Frontal cortex (tissue), 3 donors: ENCODE measurements at regions not wholly inside any gene's neighbourhood (a gene's known extent, or its start where the extent isn't known, plus 50 kb on each side); places are given as distances from the start of the nearest gene placed in this dataset.
"Not testable (repeated sequence)": the region's sequence is repeated elsewhere in the genome, so short reads cannot be mapped to it uniquely, and the experiment has no call there.

Experiments used
- DNase-seq, 2 donors: peaks; one replicate each; pipeline ENCODE4 v3.0.0; 2012; ENCODE audit warnings: low spot score in 2 of 2
- FAIRE-seq: peaks from 2 replicates; lab custom pipeline; 2012; peaks lifted over from hg19 to GRCh38; lab: Jason Lieb, UNC
- donor health status: control.
- donor health status: control.
- donor health status: control.

- FAIRE-seq (no peak), DNase-seq (no peak)
Measured at GRCh38 chr11:96664110-96664509, 274.3 kb downstream of the JRKL start.

DNA sequence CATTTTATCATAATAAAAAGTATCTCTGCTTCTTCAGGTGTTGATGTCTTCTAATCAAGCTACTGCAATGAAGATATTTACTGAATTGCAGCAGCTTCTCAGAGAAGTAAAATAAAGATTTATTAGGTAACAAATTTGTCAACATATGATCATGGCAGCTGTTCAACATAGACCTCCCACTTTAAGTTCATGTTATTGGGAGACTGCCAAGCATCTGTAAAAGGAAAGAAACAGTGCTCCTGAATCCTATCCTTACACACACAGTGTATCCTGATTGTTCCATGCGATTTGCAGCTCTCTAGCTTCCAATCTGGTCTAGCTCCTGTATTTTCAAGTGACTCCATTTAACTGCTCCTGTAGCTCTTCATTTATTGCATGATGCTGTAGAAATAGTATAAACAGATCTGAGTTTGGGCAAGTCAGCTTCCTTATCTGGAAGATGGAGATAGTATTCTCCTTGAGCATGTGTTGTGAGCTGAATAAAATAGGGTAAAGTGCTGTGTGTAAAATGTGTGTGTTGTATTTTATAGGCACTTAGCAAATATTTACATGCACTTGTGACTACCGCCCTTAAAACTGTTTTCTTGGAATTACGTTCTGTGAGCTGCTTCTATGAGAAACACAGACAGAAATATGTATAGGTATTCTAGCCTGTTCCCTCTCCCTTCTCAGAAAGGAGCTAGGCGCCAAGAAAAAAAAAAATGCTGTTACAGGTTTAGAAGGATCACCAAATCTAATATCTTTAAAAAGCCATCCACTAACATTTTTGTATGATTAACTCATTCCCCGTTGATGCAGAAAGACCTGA is 290.6 kb downstream of the JRKL start:
- FAIRE-seq (no peak), DNase-seq (no peak)

GRCh38 chr11:96681019-96681716 is 291.4 kb downstream of the JRKL start:
- FAIRE-seq (no peak), DNase-seq (no peak)

DNA sequence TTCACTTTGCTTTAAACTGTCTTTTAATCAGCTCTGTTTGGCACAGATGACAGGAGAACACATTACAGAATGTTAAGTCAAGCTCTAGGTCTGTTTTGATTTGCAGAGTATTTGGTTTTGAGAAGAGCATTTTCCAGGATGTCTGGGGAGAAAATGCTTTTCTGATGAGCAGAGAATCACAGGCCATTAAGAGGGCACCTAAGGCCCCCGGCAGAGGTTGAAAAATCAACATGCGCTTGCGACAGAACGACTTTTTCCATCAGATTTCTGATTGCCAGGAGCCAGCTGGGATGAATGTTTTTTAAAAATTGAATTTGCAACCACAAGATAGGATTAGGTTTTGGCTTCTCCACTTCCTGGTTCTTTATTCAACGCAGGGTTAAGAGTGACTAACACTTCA is 304.5 kb downstream of the JRKL start:
- FAIRE-seq (no peak), DNase-seq (no peak)

GRCh38 chr11:96696731-96697130 is 306.9 kb downstream of the JRKL start:
- no peak for FAIRE-seq
- no peak for DNase-seq

- DNase-seq (no peak), FAIRE-seq (no peak)
Measured at GRCh38 chr11:96697466-96697865, 307.7 kb downstream of the JRKL start.

DNA sequence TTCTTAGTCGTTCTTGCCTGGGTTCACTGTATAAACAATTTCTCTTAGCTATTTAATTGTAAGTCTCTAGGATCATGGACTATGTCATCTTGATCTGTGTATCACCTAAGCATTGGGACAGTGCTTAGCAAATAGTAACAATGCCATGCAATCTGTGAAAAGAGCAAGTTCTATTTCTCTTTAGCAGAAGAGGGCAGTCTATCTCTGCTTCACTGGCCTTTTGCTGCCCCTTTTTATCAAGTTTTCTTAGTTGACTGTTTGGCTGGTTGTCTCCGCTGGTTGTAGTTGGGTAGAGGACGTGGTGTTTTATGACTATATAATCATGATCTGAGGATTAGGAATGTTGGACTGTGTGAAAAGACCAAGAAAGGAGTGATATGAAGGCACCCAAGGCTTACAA is 315.0 kb downstream of the JRKL start:
- FAIRE-seq (no peak), DNase-seq (no peak)

GRCh38 chr11:96706761-96707160 is 316.9 kb downstream of the JRKL start:
- FAIRE-seq (no peak), DNase-seq (no peak)

DNA sequence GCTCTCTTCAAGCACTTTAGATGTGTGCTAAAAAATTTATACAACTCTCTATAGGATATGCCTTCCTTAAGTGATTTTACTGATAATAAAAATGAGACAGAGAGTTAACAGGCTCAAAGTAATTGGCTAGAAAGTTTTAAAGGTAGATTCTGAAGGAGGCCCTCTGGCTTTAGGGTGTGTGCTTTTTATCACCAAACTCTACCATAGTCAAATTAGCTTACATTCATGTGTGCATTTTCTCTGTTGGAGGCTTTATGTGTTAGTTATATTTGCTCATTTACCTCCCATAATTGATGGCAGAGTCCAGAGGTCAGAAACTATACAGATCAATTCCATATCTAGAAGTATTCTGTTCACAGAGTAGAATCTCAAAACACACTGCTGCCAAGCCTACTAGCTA is 317.5 kb downstream of the JRKL start:
- DNase-seq (no peak), FAIRE-seq (no peak)

GRCh38 chr11:96708219-96708878 is 318.5 kb downstream of the JRKL start:
- DNase-seq: no peak

DNA sequence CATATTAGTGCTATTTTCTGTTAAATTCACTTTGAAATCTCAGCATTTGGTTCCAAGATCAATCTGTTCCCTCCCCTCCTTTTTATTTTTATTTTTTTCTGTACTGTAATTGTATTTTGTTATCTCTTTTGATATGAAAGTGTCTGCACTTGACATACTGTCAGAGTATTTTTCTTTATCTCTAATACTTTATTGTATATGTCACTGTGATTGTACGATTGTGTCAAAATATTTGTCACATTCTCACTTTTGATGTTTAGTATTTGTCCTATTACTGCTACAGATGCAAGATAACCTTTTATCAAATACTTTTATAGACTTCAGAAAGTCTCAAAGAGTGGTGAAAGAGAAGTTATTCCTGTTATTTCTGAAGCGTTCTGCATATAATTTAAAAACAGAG is 323.5 kb downstream of the JRKL start:
- DNase-seq (no peak), FAIRE-seq (no peak)

More at GRCh38 chr11:96708219-96708878, 318.5 kb downstream of the JRKL start:
- FAIRE-seq: no peak

GRCh38 chr11:96714689-96715088 is 324.9 kb downstream of the JRKL start:
- no peak for FAIRE-seq
- no peak for DNase-seq

- DNase-seq: no peak
- FAIRE-seq: no peak
Measured at GRCh38 chr11:96715208-96715607, 325.4 kb downstream of the JRKL start.

DNA sequence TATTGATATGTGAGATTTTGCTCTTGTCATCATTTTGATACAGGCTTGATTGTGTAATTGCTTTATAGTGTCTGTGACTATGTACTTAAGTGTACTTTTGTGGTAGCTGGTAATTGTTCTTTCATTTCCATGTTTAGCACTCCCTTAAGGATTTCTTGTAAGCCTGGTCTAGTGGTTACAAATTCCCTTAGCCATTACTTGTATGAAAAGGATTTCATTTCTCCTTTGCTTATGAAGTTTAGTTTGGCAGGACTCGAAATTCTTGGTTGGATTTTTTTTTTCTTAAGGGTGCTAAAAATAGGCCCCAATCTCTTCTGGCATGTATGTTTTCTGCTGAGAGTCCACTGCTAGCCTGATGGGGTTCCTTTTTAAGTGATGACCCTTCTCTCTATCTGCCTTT is 346.8 kb downstream of the JRKL start:
- FAIRE-seq (no peak), DNase-seq (no peak)

GRCh38 chr11:96738311-96738710 is 348.5 kb downstream of the JRKL start:
- no peak for FAIRE-seq
- no peak for DNase-seq

DNA sequence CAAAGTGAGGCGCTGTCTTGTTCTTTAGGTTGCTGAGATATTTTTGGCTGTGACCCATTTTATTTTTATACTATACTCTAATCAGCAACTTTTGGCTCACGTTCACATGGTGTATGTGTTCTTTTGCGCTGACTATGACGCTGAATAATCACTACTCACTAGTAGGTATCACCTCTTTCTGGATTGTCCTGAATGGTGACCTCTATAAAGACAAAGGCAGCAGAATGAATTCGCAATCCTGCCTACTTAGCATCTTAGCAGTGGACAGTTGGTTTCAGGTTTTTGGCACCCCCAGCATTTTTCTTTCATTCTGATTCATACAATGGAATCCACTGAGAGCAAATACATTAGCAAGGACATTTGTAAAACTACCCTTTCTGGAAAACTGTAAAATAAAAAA is 351.3 kb downstream of the JRKL start:
- FAIRE-seq (no peak), DNase-seq (no peak)

DNA sequence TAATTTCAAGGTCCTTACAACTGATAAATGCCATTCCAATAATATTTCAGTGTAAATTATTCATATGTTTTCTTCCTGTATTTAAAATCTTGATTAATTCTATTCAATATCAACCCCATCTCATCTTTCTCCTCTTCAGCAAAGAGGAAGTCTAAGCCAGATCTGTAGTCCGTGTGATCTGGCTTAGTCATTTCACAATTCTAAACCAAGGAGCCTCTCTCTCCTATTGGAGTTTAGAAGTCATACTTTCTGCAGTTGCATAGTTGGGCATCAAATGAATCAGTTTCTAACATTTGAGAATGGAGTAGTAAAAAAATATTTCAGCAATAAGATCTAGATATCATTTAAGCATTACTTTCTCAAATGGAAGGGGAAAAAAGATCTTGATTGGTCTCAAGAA is 354.9 kb downstream of the JRKL start:
- DNase-seq (no peak), FAIRE-seq (no peak)

DNA sequence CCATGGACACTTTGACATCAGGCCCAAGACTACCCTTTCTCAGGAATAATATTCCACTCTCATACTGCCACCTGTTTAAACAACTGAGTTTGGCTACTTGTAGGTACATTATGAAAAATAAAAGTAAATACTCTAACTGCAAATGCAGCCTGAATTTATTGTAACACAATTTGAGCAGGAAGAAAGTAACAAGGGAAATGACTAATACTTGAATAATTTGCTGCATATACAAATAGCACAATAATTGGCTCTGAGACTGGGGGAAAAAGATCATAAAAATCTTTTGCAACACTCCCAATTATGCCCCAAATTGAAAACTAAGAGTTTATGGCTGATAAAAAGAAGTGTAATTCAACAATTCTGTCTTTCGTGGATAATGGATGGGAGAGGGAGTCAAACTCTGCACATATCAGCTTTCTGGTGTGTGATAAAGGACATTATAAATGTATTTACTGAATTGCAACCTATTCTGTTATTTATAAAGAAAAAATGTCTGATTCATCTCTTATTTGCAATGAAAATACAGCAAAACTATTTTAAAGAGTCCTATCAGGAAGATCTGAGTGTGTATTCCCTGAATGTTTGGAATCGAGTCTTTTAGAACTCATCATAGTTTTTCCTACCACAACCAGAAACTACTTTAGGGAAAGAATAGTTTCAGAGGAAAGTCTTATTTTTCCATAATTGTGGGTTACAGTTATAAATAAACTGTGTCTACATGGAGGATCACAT is 359.0 kb downstream of the JRKL start:
- FAIRE-seq: no peak

GRCh38 chr11:96751807-96752206 is 362.0 kb downstream of the JRKL start:
- DNase-seq, FAIRE-seq: not testable (repeated sequence)

More for the DNA sequence above, 359.0 kb downstream of the JRKL start:
- no peak for DNase-seq

DNA sequence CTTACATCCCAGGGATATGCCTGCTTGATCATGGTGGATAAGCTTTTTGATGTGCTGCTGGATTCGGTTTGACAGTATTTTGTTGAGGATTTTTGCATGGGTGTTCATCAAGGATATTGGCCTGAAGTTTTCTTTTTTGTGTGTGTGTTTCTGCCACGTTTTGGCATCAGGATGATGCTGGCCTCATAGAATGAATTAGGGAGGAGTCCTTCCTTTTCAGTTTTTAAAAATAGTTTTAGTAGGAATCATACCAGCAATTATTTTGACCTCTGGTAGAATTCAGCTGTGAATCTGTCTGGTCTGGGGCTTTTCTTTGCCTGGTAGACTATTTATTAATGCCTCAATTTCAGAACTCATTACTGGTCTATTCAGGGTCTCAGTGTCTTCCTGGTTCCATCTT is 362.4 kb downstream of the JRKL start:
- no peak for DNase-seq
- FAIRE-seq: no peak
